NK-92 treated with Interleukin-12 subunit alpha and Interleukin-12 subunit beta, amount 100 ng/mL, for 24 hours (cell line): ENCODE measurements at regions not wholly inside any gene's neighbourhood (a gene's known extent, or its start where the extent isn't known, plus 50 kb on each side); places are given as distances from the start of the nearest gene placed in this dataset.

Experiments used
- DNase-seq: peaks from one replicate; lab custom pipeline; 2025; lab: John Stamatoyannopoulos, UW

- DNase-seq = no peak
Observed at GRCh38 chr10:90975096-90975495, 54.2 kb upstream of the ANKRD1 start.

DNA sequence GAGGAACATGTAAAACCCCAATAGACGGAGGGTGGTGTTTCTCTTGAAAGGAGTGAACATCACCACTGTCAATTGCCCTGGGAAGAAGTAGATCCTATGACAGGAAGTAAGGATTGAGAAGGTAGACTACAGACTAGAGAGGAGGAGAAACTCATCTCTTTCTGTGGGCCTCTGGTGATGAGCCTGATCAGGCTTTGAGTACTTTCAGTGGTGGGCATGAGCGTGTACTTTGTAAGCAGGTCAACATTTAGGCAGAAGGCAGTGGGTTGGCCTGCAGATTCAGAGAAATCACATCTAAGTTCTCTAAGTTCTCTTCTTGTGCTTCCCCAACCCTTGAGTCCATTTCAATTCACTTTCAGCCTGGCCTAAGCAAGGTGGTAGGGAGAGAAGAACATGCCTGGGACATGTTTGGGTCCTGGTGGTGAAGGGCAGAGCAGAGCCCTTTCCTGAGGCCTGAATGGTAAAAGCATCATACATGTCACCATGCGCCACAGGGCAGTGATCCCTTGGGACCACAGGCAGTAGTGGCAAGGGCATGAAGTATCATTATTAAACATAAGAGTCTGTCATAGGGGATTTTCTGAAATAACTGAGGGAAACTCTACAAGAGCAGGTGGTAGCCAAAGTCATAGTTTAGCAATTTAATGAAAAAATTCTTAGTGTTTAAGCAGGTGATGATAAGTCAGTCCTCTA lies 56.4 kb upstream of the ANKRD1 start:
- DNase-seq = no peak

DNA sequence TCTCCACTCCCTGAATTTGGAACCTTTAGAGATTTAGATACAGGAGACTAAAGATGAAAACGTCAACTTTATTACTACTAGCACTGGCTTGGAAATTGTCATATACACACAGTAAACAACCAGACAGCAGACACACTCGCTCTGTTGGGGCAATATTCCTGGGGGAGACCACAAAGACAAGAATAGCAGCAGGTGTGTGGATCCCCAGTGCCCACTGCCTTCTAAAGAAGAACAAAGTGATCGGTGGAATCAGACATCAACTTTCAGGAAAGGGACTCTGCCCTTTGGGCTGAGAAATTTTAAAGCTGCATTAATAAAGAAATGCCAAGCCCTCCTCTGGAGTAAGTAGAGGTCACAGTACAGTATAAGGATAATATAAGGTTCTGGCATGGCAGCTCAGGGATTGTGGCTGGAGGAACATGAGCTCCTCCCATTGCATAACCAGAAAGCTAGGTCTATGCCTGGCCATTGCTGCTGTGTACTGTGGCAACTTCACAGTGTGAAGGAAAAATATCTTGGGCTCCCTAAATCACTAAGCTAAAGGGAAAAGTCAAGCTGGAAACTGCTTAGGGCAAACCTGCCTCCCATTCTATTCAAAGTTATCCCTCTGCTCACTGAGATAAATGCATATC lies 57.1 kb upstream of the ANKRD1 start:
- DNase-seq = no peak

GRCh38 chr10:90982406-90983008 lies 61.6 kb upstream of the ANKRD1 start:
- no peak for DNase-seq

GRCh38 chr10:90983914-90984549 lies 63.1 kb upstream of the ANKRD1 start:
- no peak for DNase-seq

DNA sequence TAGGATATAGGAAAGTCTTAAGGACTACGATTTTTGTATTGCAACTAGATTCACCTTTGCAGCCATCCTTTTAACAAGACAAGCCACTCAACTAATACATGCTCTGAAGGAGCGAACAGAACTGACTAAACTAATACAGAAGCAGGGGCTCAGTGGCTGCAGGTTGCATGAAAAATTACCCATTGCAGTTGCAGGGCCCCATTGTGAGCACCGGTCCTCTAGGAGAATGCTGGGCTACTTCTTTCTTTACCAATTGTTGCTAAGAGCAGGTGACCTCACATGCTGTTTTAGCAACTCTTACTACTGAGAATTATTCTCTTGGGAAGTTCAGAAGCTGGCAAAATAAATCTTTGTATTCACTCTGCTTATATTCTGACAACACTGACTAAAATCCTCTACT lies 64.0 kb upstream of the ANKRD1 start:
- DNase-seq = no peak

DNA sequence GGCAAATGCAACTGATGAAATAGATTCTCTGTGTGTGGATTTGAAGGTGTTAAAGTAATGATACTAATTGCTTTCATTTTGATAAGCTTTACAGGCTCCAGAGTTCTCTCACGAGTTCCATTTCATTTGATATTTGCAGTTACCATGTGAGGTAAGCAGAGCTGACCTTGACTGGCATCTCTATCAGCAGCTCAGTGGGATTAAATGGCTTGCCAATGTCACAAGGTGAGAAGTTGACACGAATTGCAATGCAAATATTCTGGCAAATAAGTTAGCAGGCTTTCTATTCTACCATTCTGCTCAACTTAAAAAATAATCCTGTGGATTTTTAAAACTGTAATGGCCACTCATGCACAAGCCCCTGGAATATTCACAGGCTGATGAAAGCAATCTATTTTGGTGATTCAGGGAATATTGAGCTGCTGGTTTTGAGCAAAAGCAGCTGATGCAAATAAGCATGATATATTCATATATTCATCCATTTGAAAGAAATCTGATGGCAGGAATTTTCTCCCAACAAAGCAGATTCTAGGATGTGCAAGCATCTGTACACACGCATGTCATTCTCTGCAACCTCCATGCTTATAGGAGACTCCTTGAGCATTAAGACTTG lies 64.5 kb upstream of the ANKRD1 start:
- no peak for DNase-seq

GRCh38 chr10:90986136-90986760 lies 65.4 kb upstream of the ANKRD1 start:
- DNase-seq = no peak

DNA sequence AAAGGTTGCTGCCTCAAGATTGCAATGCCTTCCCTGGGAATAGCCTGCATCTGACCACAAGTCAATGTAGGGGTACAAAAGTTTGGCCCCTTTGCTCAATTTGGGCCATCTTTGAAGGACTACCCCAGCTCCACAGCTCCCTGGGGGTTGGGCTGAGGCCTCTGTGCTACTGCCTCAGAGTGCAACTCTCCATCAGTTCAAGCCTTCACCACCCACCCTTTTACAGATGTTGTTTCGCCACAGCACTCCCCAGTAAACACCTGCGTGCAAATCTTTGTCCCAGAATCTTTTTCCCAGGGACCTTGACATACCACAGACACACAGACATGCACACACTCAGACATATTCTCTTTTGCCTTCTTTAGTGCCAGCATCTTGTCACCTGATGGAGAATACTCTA lies 66.0 kb upstream of the ANKRD1 start:
- DNase-seq = no peak

- no peak for DNase-seq
Observed at GRCh38 chr10:90987383-90987782, 66.5 kb upstream of the ANKRD1 start.

- DNase-seq = no peak
Observed at GRCh38 chr10:90988024-90988423, 67.1 kb upstream of the ANKRD1 start.

DNA sequence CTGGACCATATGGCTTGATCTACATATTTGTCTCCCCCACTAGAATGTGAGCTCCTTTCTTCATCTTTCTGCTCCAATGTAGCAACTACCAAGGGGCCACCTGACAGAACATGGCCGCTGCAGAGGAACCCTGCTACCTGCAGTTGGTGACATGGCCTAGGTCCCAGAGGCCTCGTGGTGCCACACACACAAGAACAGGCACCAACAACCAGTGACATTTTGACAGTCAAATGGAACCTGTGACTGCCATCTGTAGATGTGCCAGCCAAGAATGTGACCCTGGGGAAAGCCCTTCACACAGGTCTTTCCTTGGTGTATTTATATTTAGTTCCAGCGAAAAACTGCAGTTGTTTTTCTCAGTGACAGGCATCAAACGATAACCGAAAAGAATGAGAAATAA lies 67.9 kb upstream of the ANKRD1 start:
- DNase-seq = no peak

GRCh38 chr10:90989378-90989777 lies 68.5 kb upstream of the ANKRD1 start:
- no peak for DNase-seq

DNA sequence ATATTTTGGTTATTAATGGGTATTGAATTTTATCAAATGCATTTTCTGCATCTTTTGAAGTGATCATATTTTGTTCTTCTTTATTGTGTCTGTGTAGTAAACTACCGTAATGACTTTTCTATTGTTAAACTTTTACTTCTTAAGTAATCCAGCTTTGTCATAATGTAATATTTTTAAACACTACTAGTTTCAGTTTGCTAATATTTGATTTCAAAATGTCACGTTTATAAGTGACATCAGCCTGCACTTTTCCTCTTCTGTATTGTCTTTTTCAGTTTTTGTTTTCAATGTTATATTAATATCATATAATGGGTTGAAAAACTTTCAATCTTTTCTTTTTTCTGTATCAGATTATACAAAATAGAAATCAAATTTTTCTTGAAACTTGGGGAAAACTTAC lies 71.6 kb upstream of the ANKRD1 start:
- DNase-seq = no peak

DNA sequence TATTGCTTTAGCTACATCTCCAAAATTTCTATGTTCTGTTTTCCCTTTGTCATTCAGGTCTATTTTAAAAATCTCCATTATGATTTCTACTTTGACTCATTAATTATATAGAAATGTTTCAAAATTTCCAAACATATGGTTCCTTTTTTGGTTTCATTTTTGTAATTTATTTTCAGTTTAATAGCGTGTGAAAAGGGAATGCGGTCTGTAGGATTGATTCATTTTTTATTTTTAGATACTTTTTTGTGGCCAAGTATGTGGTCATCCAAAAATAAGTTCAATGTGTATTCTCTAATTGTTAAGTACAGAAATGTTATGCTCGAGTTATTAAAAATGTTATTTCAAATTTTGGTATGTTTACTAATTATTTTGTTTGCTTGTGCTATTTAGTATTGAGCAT lies 72.5 kb upstream of the ANKRD1 start:
- DNase-seq = no peak

- DNase-seq = no peak
Observed at GRCh38 chr10:90997670-90998069, 76.8 kb upstream of the ANKRD1 start.

DNA sequence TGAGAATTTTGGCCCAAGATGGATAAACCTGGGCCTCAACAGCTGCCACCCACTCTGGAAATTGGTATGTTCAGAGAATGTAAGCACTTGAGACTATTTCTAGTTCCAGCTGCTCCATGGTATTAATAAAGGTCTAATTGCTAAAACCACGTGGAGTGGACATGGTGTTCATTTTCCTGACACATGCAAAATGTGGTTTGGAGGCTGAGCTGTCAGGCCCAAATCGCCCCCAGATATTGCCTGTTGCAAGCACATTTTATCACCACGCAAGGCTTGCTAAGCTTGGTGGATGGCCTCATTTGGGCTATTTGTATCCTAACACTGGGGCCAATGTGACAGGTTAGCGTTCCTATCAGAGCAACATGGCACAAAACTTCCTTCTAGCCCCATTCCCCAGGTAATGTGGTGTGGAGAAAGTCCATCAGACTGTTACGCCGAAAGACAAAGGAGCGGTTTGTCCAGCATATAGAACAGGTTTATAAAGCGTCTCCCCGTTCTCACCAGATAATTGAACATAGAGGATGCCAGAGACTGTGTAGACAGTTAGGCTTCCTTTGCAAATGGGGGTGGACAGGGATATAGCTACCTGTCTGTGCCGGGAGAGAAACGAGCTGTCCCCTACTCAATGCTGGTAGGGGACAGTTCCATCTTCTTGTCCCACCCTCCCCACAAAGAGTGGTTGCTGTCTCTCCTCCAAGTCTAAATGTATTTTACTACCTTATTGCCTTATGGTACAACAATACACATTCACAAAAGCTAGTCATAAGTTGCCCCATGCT lies 78.0 kb upstream of the ANKRD1 start:
- no peak for DNase-seq

DNA sequence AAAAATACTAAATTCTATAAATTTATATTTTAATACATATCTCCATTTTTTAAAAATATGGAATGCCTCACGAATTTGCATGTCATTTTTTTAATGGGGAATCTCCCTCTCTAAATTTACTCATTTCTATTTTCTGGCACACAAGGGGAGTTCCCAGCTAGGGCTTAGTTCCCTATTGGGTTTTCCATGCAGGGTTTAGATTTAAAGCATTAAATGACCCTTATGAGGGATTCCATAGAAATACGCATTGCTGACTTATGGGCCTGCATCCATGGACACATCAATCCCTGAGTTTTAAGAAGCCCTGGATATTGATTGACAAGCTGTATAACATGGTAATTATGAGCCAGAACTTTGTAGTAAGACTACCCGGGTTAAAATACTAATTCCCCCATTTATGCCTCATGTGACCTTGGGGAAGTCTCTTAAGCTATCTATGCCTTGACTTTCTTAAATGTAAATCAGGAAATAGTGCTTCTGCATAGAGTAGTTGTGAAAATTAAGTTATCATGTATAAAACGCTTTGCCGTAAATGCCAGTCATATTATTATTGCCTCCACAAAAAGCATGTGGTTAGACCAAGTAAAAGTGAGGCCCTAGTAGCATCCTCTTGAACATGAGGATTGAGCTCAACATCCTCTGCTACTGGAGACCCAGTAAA lies 78.8 kb upstream of the ANKRD1 start:
- DNase-seq = no peak

GRCh38 chr10:91000470-91000869 lies 79.6 kb upstream of the ANKRD1 start:
- DNase-seq = no peak

DNA sequence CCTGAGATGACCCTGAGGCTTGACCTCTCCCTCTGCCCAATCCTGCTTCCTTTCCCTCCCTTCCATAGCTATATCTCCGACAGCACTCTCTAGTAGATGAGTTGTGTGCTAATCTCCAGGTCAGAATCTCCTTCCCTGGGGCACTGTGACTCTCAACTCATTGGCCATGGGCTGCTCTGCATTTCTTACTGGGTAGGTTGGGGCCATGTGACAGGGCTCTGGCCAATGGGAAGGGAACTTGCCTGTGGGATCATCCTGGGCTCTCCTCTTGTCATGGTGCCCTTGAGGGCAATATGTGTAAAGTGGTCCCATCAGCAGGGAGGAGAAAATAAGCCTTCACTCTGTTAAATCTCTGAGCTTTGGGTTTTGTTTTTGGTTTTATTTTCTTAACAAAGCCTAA lies 80.1 kb upstream of the ANKRD1 start:
- no peak for DNase-seq

GRCh38 chr10:91002656-91003055 lies 81.8 kb upstream of the ANKRD1 start:
- DNase-seq = no peak
